CD14-positive monocyte (primary cell): ENCODE measurements at regions not wholly inside any gene's neighbourhood (a gene's known extent, or its start where the extent isn't known, plus 50 kb on each side); places are given as distances from the start of the nearest gene placed in this dataset.

Experiments
- DNase-seq, 3 donors: peaks; one replicate each; pipeline ENCODE4 v3.0.0-alpha.2; 2011 to 2022
- H2AFZ ChIP-seq: 2 replicates; pipeline ENCODE4 v1.6.0; 2012; ENCODE audit warnings: mild to moderate bottlenecking, low read depth, low read length, inconsistent platforms; ENCODE audit not compliant: insufficient read depth, poor library complexity, severe bottlenecking
- H3K27ac ChIP-seq, 2 donors: 1 replicate in 1 of 2; 2 replicates in 1 of 2; pipeline ENCODE4 v1.5.1; 2012 to 2013; ENCODE audit warnings: low read length in 2 of 2, control low read depth in 1 of 2, inconsistent platforms in 1 of 2, low read depth in 1 of 2, mild to moderate bottlenecking in 1 of 2
- H3K27me3 ChIP-seq, 2 donors: one replicate each; pipeline versions ENCODE4 v1.6.0 to v1.6.1; 2011 to 2013; ENCODE audit warnings: low read length in 2 of 2; ENCODE audit not compliant: control insufficient read depth in 2 of 2, insufficient read depth in 2 of 2
- H3K36me3 ChIP-seq, 2 donors: replicated peaks in 1 of 2; 1 replicate in 1 of 2; 2 replicates in 1 of 2; pipeline versions ENCODE4 v1.5.1 to v1.6.1; 2012 to 2013; ENCODE audit warnings: low read length in 2 of 2, control low read depth in 1 of 2, inconsistent platforms in 1 of 2, mild to moderate bottlenecking in 1 of 2; ENCODE audit not compliant: insufficient read depth in 2 of 2, control insufficient read depth in 1 of 2
- H3K4me1 ChIP-seq, 2 donors: 1 replicate in 1 of 2; 2 replicates in 1 of 2; pipeline versions ENCODE4 v1.5.1 to v1.6.1; 2012 to 2013; ENCODE audit warnings: low read length in 2 of 2, control low read depth in 1 of 2, inconsistent platforms in 1 of 2, mild to moderate bottlenecking in 1 of 2, moderate library complexity in 1 of 2; ENCODE audit not compliant: insufficient read depth in 2 of 2, control insufficient read depth in 1 of 2
- H3K4me2 ChIP-seq: replicated peaks from 2 replicates; pipeline ENCODE3; 2012; ENCODE audit warnings: low read length, moderate library complexity, mild to moderate bottlenecking; ENCODE audit not compliant: poor library complexity, severe bottlenecking; ENCODE audit errors: extremely low read depth
- H3K4me3 ChIP-seq, 3 experiments: fragments of 200-600 bp in 1 of 3; sonication (generic) in 1 of 3; replicated peaks in 1 of 3; 1 replicate in 2 of 3; 2 replicates in 1 of 3; pipeline ENCODE4 v1.5.1; 2011 to 2013; ENCODE audit warnings: low read length in 3 of 3, mild to moderate bottlenecking in 3 of 3, control low read depth in 2 of 3, low read depth in 2 of 3, inconsistent platforms in 1 of 3, moderate library complexity in 1 of 3
- H3K79me2 ChIP-seq: 2 replicates; pipeline ENCODE4 v1.6.0; 2012; ENCODE audit warnings: mild to moderate bottlenecking, control low read depth, inconsistent platforms, low read length, moderate library complexity; ENCODE audit not compliant: insufficient read depth
- H3K9ac ChIP-seq: 2 replicates; pipeline ENCODE4 v1.6.0; 2017; ENCODE audit warnings: low read length, mild to moderate bottlenecking; ENCODE audit not compliant: insufficient read depth, poor library complexity, severe bottlenecking
- H3K9me3 ChIP-seq, 2 donors: replicated peaks in 1 of 2; 1 replicate in 1 of 2; 2 replicates in 1 of 2; pipeline versions ENCODE4 v1.5.1 to v1.6.1; 2012 to 2013; ENCODE audit warnings: low read length in 2 of 2, control low read depth in 1 of 2; ENCODE audit not compliant: control insufficient read depth in 1 of 2, insufficient read depth in 1 of 2
- H4K20me1 ChIP-seq: 2 replicates; pipeline ENCODE4 v1.6.0; 2012; ENCODE audit warnings: mild to moderate bottlenecking, low read length, control low read depth, moderate library complexity; ENCODE audit not compliant: insufficient read depth
- H3K27ac Mint-ChIP-seq, 7 donors: one replicate each; pipeline ENCODE4 v1.8.0; 2020; ENCODE audit warnings: mild to moderate bottlenecking in 7 of 7, mixed read lengths in 7 of 7, moderate library complexity in 6 of 7, inconsistent platforms in 2 of 7
- H3K27me3 Mint-ChIP-seq, 3 donors: one replicate each; pipeline ENCODE4 v1.8.0; 2021 to 2022; ENCODE audit warnings: low read depth in 3 of 3, mild to moderate bottlenecking in 3 of 3, mixed read lengths in 3 of 3, moderate library complexity in 3 of 3, inconsistent platforms in 1 of 3
- H3K36me3 Mint-ChIP-seq, 2 donors: one replicate each; pipeline ENCODE4 v1.8.0; 2020; ENCODE audit warnings: mixed read lengths in 2 of 2, inconsistent platforms in 1 of 2, mild to moderate bottlenecking in 1 of 2
- H3K4me1 Mint-ChIP-seq: one replicate; pipeline ENCODE4 v1.8.0; 2020; ENCODE audit warnings: mild to moderate bottlenecking, mixed read lengths
- H3K4me3 Mint-ChIP-seq, 2 donors: one replicate each; pipeline ENCODE4 v1.8.0; 2020; ENCODE audit warnings: mild to moderate bottlenecking in 2 of 2, mixed read lengths in 2 of 2, moderate library complexity in 1 of 2
- H3K9me3 Mint-ChIP-seq, 7 donors: one replicate each; pipeline ENCODE4 v1.8.0; 2020 to 2022; ENCODE audit warnings: mixed read lengths in 7 of 7, mild to moderate bottlenecking in 6 of 7, moderate library complexity in 6 of 7, inconsistent platforms in 2 of 7
- CTCF ChIP-seq: fragments of 200-600 bp; IDR thresholded peaks from one replicate; pipeline ENCODE4 v1.8.0; 2022; ENCODE audit warnings: antibody characterized with exemption, mild to moderate bottlenecking
- WGBS: methylation state at CpG from one replicate; pipeline ENCODE4 v1.1.5; 2013; ENCODE audit warnings: missing lambda C conversion rate; ENCODE audit not compliant: insufficient coverage; 5-methylcytosine and 5-hydroxymethylcytosine counted together
- intact Hi-C, 2 donors: fragments of 100-400 bp; cut with micrococcal nuclease; formaldehyde crosslinking; loops; one replicate each; pipeline versions ENCODE4 v1.15.0 to v1.15.1; 2023

GRCh38 chr2:145076085-145076484 is 556.2 kb upstream of the ZEB2 start:
- H3K9me3 Mint-ChIP-seq = peaks cover 0 to 6% (median 0%) of the 10 kb centered on the region in 7 donors
- H3K9ac ChIP-seq = no peak overlapping the region
- H3K4me1 Mint-ChIP-seq = no peaks in the 10 kb centered on the region

GRCh38 chr2:145075454-145076062 is 555.6 kb upstream of the ZEB2 start:
- H3K4me1 ChIP-seq = no peaks in the 10 kb centered on the region
- H3K4me1 Mint-ChIP-seq = no peaks in the 10 kb centered on the region
- DNase-seq = no peak
- no peak overlapping the region for H3K27ac Mint-ChIP-seq
- no peak overlapping the region for H2AFZ ChIP-seq
- H3K27me3 ChIP-seq = no peaks in the 10 kb centered on the region
- H3K27ac ChIP-seq = no peak overlapping the region
- no peak for TF ChIP-seq CTCF
- no peaks in the 10 kb centered on the region for H4K20me1 ChIP-seq
- no peak overlapping the region for H3K4me3 ChIP-seq
- no peak overlapping the region for H3K4me2 ChIP-seq
- H3K27me3 Mint-ChIP-seq = peaks cover 0 to 2% (median 0%) of the 10 kb centered on the region in 3 donors
- no peak overlapping the region for H3K4me3 Mint-ChIP-seq
- no peaks in the 10 kb centered on the region for H3K36me3 Mint-ChIP-seq
- no peaks in the 10 kb centered on the region for H3K9me3 ChIP-seq
- no peaks in the 10 kb centered on the region for H3K79me2 ChIP-seq
- H3K9me3 Mint-ChIP-seq = peaks cover 0 to 6% (median under 1%) of the 10 kb centered on the region in 7 donors
- WGBS = no CpG with 5 or more reads among the region's 1 CpG
- no peaks in the 10 kb centered on the region for H3K36me3 ChIP-seq
- intact Hi-C loops = no loop called here
- H3K9ac ChIP-seq = no peak overlapping the region

More at GRCh38 chr2:145076085-145076484, 556.2 kb upstream of the ZEB2 start:
- Histone ChIP-seq H3K4me3 (no peak overlapping the region), H2AFZ (no peak overlapping the region), H3K4me1 (no peaks in the 10 kb centered on the region), H3K27ac (no peak overlapping the region), H3K79me2 (no peaks in the 10 kb centered on the region), H3K4me2 (no peak overlapping the region), H4K20me1 (no peaks in the 10 kb centered on the region), H3K27me3 (no peaks in the 10 kb centered on the region), H3K36me3 (no peaks in the 10 kb centered on the region), H3K9me3 (no peaks in the 10 kb centered on the region)
- Mint-ChIP-seq H3K27ac (no peak overlapping the region), H3K36me3 (no peaks in the 10 kb centered on the region), H3K4me3 (no peak overlapping the region), H3K27me3 (peaks cover 0 to 2% (median 0%) of the 10 kb centered on the region in 3 donors)
- no peak for TF ChIP-seq CTCF
- intact Hi-C loops = no loop called here
- no CpG with 5 or more reads among the region's 1 CpG for WGBS
- DNase-seq = no peak
